RCC 7860 (cell line): ENCODE measurements at regions not wholly inside any gene's neighbourhood (a gene's known extent, or its start where the extent isn't known, plus 50 kb on each side); places are given as distances from the start of the nearest gene placed in this dataset.
A peak's percentile ranks its signal among the peaks of the same experiment; 100 is the strongest.

Experiments
- DNase-seq: peaks from one replicate; pipeline ENCODE4 v3.0.0-alpha.2; 2015; ENCODE audit warnings: low spot score
- FAIRE-seq: peaks from 2 replicates; lab custom pipeline; 2012; peaks lifted over from hg19 to GRCh38; lab: Jason Lieb, UNC

GRCh38 chr6:108778421-108779186 is 69.6 kb upstream of the ARMC2 start:
- no peak for DNase-seq
- FAIRE-seq: no peak

DNA sequence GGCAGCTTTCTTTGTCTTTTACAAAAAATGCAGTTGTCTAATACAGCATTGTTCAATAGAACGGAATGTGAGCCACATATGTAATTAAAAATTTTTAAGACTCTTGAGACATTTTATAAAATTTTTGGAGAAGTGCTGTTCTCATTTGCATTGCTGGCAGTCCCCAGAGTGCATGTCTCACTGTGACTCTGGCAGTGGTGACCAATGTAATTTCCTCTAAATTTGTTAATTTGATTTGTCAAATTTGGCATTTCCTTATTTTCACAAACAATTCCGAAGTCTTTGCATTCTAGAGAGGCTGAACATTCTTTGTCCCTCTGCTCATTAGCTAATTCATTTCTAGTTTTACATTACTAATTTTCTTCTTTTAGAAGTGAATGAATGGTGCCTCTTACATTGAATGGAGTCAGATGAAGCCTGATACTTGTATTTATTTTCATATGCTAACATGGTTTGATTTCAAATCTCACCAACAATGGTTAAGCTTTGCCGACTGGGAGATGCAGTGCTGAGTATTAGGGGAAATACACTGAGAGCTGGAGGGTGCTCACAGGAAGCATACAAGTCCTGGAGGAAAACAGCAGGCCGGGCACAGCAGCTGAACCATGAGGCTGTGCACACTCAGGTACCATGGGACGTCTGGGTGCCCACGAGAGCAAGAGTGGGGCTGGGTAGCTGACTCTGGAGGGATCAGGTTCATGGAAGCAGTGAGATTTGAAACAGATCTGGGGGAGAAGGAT is 68.5 kb upstream of the ARMC2 start:
- FAIRE-seq (no peak), DNase-seq (no peak)

DNA sequence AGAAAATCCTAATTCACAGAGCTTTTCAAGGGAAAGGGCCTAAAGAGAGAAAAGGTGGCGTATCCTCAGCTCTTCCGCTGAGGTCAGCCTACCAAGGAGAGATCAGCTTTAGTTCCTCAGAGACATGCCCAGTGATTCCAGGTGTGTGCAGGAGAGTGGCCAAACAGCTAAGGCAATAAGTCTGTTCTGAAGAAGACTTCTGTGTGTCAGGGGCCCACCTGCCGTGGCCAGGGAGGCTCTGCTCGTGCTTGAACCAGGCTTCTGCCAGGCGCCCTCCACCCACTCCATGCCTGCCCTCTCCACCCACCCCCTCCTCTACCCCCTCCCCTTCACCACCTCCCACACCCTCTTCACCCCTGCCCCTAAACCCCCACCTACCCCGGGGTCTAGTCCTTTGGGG is 67.4 kb upstream of the ARMC2 start:
- FAIRE-seq (no peak), DNase-seq (no peak)

- DNase-seq (no peak), FAIRE-seq (no peak)
These were observed 66.7 kb upstream of the ARMC2 start for GRCh38 chr6:108781419-108782100.

DNA sequence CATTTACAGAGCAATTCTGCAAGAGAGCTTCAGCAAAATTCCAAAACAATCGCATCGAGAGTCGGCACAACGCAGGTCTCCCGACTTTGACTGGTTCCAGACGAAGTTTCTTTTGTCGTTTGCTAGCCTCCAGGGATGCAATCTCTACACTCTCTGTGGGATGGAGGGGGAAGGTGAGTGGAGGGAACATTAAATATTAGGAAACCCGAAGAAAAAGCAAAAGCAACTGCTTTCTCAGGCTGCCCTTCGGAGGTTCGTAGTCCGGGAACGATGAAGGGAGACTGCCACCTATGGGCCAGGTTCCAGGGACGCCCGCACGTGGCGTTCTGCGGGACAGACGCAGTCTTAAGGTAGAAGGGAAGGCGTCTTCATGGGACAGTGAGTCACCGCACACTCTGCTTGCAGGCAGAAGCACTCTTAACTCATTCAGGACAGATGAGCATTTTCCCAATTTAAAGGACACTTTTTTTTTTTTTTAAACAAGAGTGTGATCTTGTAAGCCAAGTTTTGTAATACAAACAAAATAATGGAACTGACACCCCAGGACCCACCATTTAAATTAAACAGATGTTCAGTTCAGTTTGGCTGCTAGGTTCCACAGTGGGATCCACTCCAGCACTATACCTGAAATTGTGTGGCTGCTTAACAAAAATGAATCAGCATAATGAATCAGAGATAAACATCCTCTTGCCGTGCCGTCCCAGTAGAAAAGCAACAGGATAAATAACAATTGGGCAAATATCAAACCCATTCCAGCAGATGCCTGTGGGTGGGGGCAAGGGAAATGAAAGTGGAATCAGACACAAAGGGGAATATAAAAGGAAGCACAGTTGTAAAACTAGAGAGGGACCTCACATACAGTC is 65.8 kb upstream of the ARMC2 start:
- FAIRE-seq: peak; percentile 79
- peak; percentile 77 for DNase-seq

- DNase-seq (no peak), FAIRE-seq (no peak)
These were observed 62.6 kb upstream of the ARMC2 start for GRCh38 chr6:108785653-108786052.

- FAIRE-seq (no peak), DNase-seq (no peak)
These were observed 59.8 kb upstream of the ARMC2 start for GRCh38 chr6:108788416-108788815.

DNA sequence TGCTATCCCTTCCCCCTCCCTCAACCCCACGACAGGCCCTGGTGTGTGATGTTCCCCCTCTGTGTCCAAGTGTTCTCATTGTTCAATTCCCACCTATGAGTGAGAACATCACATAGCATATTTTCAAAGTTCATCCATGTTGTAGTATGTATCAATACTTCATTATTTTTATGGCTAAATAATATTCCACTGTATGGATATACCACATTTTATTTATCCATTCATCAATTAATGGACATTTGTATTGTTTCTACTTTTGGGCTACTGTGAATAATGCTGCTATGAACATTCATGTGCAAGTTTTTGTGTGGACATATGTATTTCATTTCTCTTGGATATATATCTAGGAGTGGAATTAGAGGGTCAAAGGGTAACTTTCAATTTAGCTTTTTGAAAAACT is 58.7 kb upstream of the ARMC2 start:
- FAIRE-seq (no peak), DNase-seq (no peak)

DNA sequence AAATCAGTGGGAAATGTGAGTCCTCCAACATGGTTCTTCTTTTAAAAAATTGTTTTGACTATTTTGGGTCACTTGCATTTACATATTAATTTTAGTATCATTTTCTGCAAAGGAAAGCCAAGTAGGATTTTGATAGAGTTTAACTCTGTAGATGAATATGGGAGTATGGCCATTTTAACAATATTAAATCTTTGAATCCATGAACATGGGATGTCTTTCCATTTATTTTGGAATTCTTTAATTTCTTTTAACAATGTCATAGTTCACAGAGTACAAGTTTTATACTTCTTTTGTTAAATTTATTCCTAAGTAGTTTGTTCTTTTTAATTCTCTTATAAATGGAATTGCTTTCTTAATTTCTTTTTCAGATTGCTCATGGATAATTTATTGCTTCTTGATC is 56.5 kb upstream of the ARMC2 start:
- FAIRE-seq: no peak

DNA sequence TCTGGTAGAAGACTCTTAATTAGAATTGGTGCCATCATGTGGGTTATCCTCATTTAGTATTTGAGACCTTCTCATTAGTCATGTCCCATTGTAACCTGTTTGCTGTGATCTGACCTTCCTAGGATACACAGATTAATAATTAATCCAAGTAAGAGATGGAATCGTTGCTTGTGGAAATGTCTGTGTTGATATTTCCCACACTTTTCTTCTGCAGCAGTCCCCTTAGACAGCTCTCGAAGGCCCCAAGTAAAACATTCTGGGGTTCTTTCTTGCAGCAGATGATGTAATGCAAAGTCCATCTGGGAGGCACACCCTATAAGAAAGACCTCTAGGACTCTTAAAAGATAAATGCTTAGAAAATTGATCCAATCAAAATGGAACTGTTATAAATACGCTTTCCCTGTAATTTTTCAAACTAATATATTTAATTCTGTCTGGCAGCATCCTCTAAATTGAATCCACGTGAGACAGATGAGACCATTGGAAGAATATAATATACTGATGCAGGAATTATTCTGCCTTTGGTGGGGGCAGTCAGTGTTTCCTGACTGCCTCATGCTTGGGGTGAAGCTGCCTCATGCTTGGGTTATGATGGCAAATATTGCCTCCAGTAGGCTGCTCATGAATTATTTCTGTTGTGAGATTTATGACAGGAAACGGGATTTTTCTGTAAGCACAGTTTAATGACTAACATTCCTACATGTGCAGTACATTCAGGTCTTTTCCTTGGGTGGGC is 54.5 kb upstream of the ARMC2 start:
- DNase-seq (no peak), FAIRE-seq (no peak)

More for the DNA sequence above, 56.5 kb upstream of the ARMC2 start:
- no peak for DNase-seq

- FAIRE-seq (no peak), DNase-seq (no peak)
These were observed 53.1 kb upstream of the ARMC2 start for GRCh38 chr6:108795122-108795521.

- FAIRE-seq: peak; percentile 2
- no peak for DNase-seq
These were observed 52.4 kb upstream of the ARMC2 start for GRCh38 chr6:108795814-108796213.

- DNase-seq: peak; percentile 23
- peak; percentile 8 for FAIRE-seq
These were observed 51.3 kb upstream of the ARMC2 start for GRCh38 chr6:108796875-108797274.

DNA sequence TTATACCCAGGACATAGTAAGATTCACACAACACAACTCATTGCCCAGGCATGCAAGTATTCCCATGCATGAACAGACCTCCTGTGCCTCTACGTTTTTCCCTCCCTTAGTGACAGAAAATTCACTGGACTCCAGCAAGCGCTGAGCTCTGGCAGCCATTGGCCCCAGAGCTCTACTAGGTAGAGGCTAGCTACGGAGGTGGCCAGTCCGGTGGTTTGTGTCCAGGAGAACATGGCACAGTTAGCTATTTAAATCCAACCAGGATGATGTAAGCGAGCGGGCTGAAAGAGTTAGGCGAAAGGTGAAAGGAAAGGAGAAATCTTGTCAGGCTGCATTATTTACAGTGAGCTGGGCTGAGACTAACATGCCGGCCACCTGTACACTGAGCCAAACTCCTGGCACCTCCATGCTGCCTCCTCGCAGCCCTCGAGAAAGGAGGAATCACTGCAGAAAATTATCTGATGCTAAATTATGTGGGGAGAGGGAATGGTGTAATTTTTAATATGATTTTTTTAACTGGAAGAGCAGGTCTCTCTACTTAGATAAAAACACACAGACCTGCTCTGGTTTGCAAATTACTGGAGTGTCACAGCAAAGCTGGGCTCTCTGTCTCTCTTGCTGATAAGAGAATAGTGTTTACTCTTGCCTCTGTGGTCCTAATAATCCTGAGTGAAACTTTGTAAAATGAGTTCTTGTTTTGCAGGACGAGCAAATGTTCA is 50.1 kb upstream of the ARMC2 start:
- FAIRE-seq (no peak), DNase-seq (peak; percentile 96)
